ENCODE measurements at regions not wholly inside any gene's neighbourhood (a gene's known extent, or its start where the extent isn't known, plus 50 kb on each side); places are given as distances from the start of the nearest gene placed in this dataset.
"Not testable (repeated sequence)": the region's sequence is repeated elsewhere in the genome, so short reads cannot be mapped to it uniquely, and the experiment has no call there.

DNA sequence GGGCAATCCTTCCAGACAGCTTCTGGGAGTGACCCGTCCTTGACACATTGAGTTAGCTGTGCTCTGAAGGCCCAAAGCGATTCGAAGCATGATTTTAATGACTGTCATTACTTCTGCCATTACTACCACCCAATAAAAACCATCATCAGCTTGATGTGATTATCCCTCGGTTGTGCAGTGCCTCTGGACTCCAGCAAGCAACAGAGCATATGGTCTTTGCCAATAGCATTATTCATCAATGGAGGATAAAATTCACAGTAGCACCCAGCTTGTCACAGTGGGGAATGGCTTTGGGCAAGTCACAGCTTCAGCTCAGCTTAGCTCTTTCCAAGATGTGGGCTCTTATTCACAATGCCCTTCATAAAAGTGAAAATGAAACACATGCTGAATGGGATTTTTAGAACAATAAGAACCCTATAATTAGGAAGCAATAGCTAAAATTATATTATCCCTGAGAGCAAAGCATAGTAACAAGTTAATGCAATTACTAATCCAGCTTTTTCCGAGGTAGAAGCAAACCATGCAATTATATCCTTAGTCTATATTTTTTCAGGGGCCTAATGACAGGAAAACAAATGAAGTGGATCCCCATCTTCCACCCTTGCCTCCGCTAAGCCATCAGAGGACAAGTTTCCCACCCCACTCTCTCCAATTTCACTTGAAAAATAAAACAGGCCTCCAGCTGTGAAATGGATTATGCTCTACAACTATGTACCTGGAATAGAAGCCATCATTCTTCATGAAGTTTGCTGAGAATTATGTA lies 163.0 kb upstream of the EEA1 start:
- no peak overlapping the region for H3K27ac ChIP-seq (ENCODE audit: low read length)
- H3K4me3 ChIP-seq (ENCODE audit: low read length): no peak overlapping the region
- DNase-seq (ENCODE audit: low read depth, low spot score): no peak
- H3K9me3 ChIP-seq (ENCODE audit: control insufficient read depth, insufficient read depth, low read length): no peaks in the 10 kb centered on the region
- no peaks in the 10 kb centered on the region for H3K36me3 ChIP-seq (ENCODE audit: control insufficient read depth, insufficient read depth, low read length)
- no peaks in the 10 kb centered on the region for H3K27me3 ChIP-seq (ENCODE audit: control insufficient read depth, insufficient read depth, low read length)
- no CpG with 5 or more reads among the region's 6 CpGs for WGBS (ENCODE audit: insufficient coverage, insufficient read length)
- H3K4me1 ChIP-seq (ENCODE audit: control insufficient read depth, insufficient read depth, low read length): no peaks in the 10 kb centered on the region

DNA sequence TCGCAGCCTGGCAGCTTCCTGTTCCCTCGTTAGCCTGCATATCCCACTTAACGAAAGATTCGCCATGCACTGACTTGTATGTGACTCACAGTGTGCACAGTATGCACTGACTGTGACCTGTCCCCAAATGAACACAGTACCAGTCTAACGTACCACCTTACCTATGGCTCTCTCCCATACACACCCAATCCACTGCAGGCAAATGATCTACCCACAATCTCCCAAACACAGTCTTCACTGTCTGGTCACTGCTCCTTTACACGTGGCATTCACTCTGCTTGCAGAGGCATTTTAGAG lies 163.5 kb upstream of the EEA1 start:
- no peak overlapping the region for H3K27ac ChIP-seq (ENCODE audit: low read length)
- H3K4me1 ChIP-seq (ENCODE audit: control insufficient read depth, insufficient read depth, low read length): no peaks in the 10 kb centered on the region
- no CpG with 5 or more reads among the region's 6 CpGs for WGBS (ENCODE audit: insufficient coverage, insufficient read length)
- DNase-seq (ENCODE audit: low read depth, low spot score): no peak
- no peaks in the 10 kb centered on the region for H3K27me3 ChIP-seq (ENCODE audit: control insufficient read depth, insufficient read depth, low read length)
- no peaks in the 10 kb centered on the region for H3K36me3 ChIP-seq (ENCODE audit: control insufficient read depth, insufficient read depth, low read length)
- H3K9me3 ChIP-seq (ENCODE audit: control insufficient read depth, insufficient read depth, low read length): no peaks in the 10 kb centered on the region
- no peak overlapping the region for H3K4me3 ChIP-seq (ENCODE audit: low read length)

DNA sequence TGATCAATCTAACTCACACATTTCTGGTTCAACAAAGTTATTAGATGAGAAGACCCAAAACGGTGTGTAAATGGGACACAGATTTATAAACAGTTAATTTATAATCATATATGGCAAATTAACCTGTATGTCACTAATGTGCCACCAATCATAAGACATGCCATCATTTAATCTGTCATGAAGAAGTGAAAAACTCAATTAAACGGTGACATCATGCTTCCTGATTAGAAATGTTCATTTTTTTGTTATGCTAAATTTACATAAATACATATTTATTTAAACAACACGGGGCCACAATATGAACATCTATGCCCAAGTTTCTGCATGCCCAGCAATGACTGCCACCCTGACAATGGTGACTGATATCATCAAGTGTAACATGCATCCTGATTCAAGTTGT lies 164.1 kb upstream of the EEA1 start:
- no CpG with 5 or more reads among the region's 3 CpGs for WGBS (ENCODE audit: insufficient coverage, insufficient read length)
- no peaks in the 10 kb centered on the region for H3K27me3 ChIP-seq (ENCODE audit: control insufficient read depth, insufficient read depth, low read length)
- H3K27ac ChIP-seq (ENCODE audit: low read length): no peak overlapping the region
- no peak overlapping the region for H3K4me3 ChIP-seq (ENCODE audit: low read length)
- no peaks in the 10 kb centered on the region for H3K36me3 ChIP-seq (ENCODE audit: control insufficient read depth, insufficient read depth, low read length)
- no peak for DNase-seq (ENCODE audit: low read depth, low spot score)
- no peaks in the 10 kb centered on the region for H3K9me3 ChIP-seq (ENCODE audit: control insufficient read depth, insufficient read depth, low read length)
- H3K4me1 ChIP-seq (ENCODE audit: control insufficient read depth, insufficient read depth, low read length): no peaks in the 10 kb centered on the region

DNA sequence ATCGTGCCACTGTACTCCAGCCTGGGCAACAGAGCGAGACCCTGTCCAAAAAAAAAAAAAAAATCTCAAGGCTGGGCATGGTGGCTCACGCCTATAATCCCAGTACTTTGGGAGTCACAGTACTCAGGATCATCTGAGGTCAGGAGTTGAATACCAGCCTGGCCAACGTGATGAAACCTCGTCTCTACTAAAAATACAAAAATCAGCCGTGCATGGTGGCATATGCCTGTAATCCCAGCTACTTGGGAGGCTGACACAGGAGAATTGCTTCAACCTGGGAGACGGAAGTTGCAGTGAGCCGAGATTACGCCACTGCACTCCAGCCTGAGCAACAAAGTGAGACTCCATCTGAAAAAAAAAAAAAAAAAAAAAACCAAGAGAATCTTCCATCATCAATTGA lies 165.1 kb upstream of the EEA1 start:
- not testable (repeated sequence) for H3K36me3 ChIP-seq (ENCODE audit: control insufficient read depth, insufficient read depth, low read length); H3K4me3 ChIP-seq (ENCODE audit: low read length); H3K4me1 ChIP-seq (ENCODE audit: control insufficient read depth, insufficient read depth, low read length); H3K9me3 ChIP-seq (ENCODE audit: control insufficient read depth, insufficient read depth, low read length); DNase-seq (ENCODE audit: low read depth, low spot score); H3K27me3 ChIP-seq (ENCODE audit: control insufficient read depth, insufficient read depth, low read length); H3K27ac ChIP-seq (ENCODE audit: low read length)
- WGBS (ENCODE audit: insufficient coverage, insufficient read length): no CpG with 5 or more reads among the region's 9 CpGs

DNA sequence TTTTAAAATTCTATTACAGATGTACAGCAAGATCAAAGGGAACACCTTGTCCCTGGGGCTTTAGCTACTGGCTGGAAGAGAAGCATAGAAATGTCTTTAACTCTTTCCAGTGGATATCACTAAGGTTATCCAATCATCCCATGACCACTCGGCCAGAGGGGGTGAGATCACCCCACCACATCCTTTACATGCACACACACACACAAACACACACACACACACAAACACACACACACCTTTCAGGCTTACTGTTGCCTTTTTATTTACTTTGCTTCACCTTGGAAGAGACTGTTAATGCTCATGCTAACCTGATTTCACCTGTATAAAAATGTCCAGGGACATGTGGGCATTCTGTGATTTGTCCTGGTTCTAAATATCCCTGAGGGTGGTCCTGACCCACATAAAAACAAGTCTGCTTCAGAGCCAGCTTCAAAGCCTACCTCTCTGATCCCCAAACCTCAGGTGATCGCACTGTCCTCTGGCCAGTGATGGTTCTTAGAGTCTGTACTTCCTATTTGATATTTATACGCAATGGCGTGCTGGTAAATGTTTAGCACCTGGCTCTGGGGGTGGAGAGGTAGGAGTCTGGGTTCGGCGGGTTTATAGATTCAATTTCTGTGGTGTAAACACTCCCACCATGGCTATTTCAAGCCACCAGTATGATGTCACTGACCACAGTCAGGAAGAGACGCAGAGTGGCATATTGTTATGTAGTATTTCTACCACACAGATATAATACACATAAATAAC lies 166.1 kb upstream of the EEA1 start:
- Histone ChIP-seq H3K4me1 (ENCODE audit: control insufficient read depth, insufficient read depth, low read length) (no peaks in the 10 kb centered on the region), H3K4me3 (ENCODE audit: low read length) (no peak overlapping the region), H3K36me3 (ENCODE audit: control insufficient read depth, insufficient read depth, low read length) (no peaks in the 10 kb centered on the region), H3K27ac (ENCODE audit: low read length) (no peak overlapping the region), H3K9me3 (ENCODE audit: control insufficient read depth, insufficient read depth, low read length) (no peaks in the 10 kb centered on the region), H3K27me3 (ENCODE audit: control insufficient read depth, insufficient read depth, low read length) (no peaks in the 10 kb centered on the region)
- no CpG with 5 or more reads among the region's 7 CpGs for WGBS (ENCODE audit: insufficient coverage, insufficient read length)
- no peak for DNase-seq (ENCODE audit: low read depth, low spot score)

DNA sequence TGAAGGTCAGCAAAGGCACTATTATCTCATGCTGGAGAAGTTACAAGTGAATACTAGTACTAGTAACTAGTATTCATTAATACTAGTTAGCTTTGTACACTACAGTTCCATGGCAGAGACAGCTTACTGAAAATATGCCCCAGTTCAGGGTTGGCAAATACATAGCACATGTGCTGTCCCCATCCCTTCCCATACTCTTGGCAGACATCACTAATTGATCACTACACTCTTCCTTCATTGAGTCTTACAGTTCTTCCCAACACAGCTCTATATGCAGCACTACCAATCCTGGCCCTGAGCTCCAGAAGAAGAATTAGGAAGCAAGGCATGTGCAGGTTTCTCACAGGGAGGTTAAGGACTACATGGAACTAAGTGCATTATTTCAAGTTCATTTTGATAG lies 168.3 kb upstream of the EEA1 start:
- H3K27me3 ChIP-seq (ENCODE audit: control insufficient read depth, insufficient read depth, low read length): no peaks in the 10 kb centered on the region
- no peak overlapping the region for H3K27ac ChIP-seq (ENCODE audit: low read length)
- no peaks in the 10 kb centered on the region for H3K4me1 ChIP-seq (ENCODE audit: control insufficient read depth, insufficient read depth, low read length)
- DNase-seq (ENCODE audit: low read depth, low spot score): no peak
- H3K4me3 ChIP-seq (ENCODE audit: low read length): no peak overlapping the region
- no peaks in the 10 kb centered on the region; the same call in 1 of the 2 replicates for H3K9me3 ChIP-seq (ENCODE audit: control insufficient read depth, insufficient read depth, low read length)
- H3K36me3 ChIP-seq (ENCODE audit: control insufficient read depth, insufficient read depth, low read length): no peaks in the 10 kb centered on the region

DNA sequence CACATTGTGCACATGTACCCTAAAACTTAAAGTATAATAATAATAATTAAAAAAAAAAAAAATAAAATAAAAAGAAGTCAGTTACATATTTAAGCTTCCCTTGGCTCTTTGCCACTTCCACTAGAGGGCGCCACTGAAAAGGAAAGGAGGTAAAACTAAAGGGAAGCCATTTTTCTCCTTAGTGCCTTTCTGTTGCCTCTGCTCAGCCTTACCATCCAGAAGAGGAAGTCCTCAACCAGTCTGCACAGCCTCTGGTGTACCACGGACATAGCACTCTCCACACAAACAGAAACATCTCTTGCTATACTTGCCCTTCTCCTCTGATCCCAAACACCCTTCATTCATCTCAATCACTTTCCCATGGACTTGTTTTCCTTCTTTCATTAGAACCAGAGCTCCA lies 169.0 kb upstream of the EEA1 start:
- Histone ChIP-seq H3K4me3 (ENCODE audit: low read length) (no peak overlapping the region), H3K36me3 (ENCODE audit: control insufficient read depth, insufficient read depth, low read length) (no peaks in the 10 kb centered on the region), H3K27me3 (ENCODE audit: control insufficient read depth, insufficient read depth, low read length) (no peaks in the 10 kb centered on the region), H3K27ac (ENCODE audit: low read length) (no peak overlapping the region), H3K9me3 (ENCODE audit: control insufficient read depth, insufficient read depth, low read length) (no peaks in the 10 kb centered on the region; the same call in 1 of the 2 replicates), H3K4me1 (ENCODE audit: control insufficient read depth, insufficient read depth, low read length) (no peaks in the 10 kb centered on the region)
- no peak for DNase-seq (ENCODE audit: low read depth, low spot score)
- WGBS (ENCODE audit: insufficient coverage, insufficient read length): no CpG with 5 or more reads among the region's 2 CpGs

DNA sequence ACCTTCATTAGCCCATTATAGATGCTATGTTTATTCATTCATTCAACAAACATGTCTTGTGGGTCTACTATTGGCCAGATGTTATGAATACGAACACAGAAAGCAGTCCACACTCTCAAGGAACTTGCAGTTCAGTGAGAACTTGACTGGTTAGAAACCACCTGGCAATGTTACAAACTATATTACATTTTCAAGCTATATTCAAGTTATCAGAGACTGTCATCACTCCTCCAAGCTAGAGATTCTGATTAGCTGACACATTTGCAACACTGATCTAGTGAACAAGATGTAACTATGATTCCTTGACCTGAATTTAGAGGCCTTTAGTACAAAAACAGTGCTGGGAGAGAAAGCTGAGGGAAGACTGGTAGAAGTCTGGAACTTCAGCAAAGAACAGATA lies 170.7 kb upstream of the EEA1 start:
- Histone ChIP-seq H3K27me3 (ENCODE audit: control insufficient read depth, insufficient read depth, low read length) (no peaks in the 10 kb centered on the region), H3K27ac (ENCODE audit: low read length) (no peak overlapping the region), H3K9me3 (ENCODE audit: control insufficient read depth, insufficient read depth, low read length) (no peaks in the 10 kb centered on the region; the same call in 1 of the 2 replicates), H3K36me3 (ENCODE audit: control insufficient read depth, insufficient read depth, low read length) (no peaks in the 10 kb centered on the region), H3K4me1 (ENCODE audit: control insufficient read depth, insufficient read depth, low read length) (no peaks in the 10 kb centered on the region), H3K4me3 (ENCODE audit: low read length) (no peak overlapping the region)
- no peak for DNase-seq (ENCODE audit: low read depth, low spot score)
- no CpG with 5 or more reads among the region's 1 CpG for WGBS (ENCODE audit: insufficient coverage, insufficient read length)

DNA sequence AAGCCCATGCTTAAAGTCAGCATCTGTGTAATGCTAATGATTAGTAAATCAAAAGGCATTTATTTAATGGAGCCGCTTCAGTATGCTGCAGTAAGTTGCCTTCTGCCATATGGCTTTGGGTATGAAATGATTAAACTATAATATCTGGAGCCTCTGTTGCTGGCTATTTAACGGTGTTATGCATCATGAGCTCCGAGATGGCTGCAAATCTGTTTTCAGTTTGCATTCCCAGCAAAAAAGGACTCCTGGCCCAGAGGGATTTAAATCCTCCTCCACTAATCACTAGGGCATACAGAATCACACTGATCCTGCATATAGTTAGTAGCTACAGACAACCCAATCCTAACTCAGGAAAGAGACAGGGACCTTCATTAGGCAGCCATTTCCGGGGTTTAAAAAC lies 171.5 kb upstream of the EEA1 start:
- no CpG with 5 or more reads among the region's 4 CpGs for WGBS (ENCODE audit: insufficient coverage, insufficient read length)
- no peak for DNase-seq (ENCODE audit: low read depth, low spot score)

DNA sequence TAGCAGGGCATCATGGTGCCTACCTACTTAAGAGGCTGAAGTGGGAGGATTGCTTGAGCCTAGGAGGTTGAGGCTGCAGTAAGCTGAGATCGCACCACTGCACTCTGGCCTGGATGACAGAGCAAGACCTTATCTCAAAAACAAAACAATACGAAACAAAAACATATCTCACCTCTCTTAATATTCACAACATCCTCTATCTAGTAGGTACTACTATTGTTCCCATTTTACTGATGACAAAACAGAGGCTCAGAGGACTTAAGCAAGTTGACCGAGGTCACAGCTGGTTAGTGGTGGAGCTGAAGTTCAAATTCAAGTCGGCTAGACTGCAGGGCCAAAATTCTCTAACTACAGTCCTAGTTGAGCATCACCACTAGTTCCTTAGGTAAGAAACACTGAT lies 172.3 kb upstream of the EEA1 start:
- H3K4me1 ChIP-seq (ENCODE audit: control insufficient read depth, insufficient read depth, low read length): no peaks in the 10 kb centered on the region
- H3K4me3 ChIP-seq (ENCODE audit: low read length): no peak overlapping the region
- H3K27me3 ChIP-seq (ENCODE audit: control insufficient read depth, insufficient read depth, low read length): no peaks in the 10 kb centered on the region
- no peaks in the 10 kb centered on the region; the same call in 1 of the 2 replicates for H3K9me3 ChIP-seq (ENCODE audit: control insufficient read depth, insufficient read depth, low read length)
- 100% methylated on average over 1 of the region's 4 CpGs for WGBS (ENCODE audit: insufficient coverage, insufficient read length)
- H3K27ac ChIP-seq (ENCODE audit: low read length): no peak overlapping the region
- DNase-seq (ENCODE audit: low read depth, low spot score): no peak
- no peaks in the 10 kb centered on the region for H3K36me3 ChIP-seq (ENCODE audit: control insufficient read depth, insufficient read depth, low read length)

More for the DNA sequence above, 171.5 kb upstream of the EEA1 start:
- H3K4me1 ChIP-seq (ENCODE audit: control insufficient read depth, insufficient read depth, low read length): no peaks in the 10 kb centered on the region
- H3K27me3 ChIP-seq (ENCODE audit: control insufficient read depth, insufficient read depth, low read length): no peaks in the 10 kb centered on the region
- H3K4me3 ChIP-seq (ENCODE audit: low read length): no peak overlapping the region
- no peaks in the 10 kb centered on the region; the same call in 1 of the 2 replicates for H3K9me3 ChIP-seq (ENCODE audit: control insufficient read depth, insufficient read depth, low read length)
- H3K36me3 ChIP-seq (ENCODE audit: control insufficient read depth, insufficient read depth, low read length): no peaks in the 10 kb centered on the region
- H3K27ac ChIP-seq (ENCODE audit: low read length): no peak overlapping the region

DNA sequence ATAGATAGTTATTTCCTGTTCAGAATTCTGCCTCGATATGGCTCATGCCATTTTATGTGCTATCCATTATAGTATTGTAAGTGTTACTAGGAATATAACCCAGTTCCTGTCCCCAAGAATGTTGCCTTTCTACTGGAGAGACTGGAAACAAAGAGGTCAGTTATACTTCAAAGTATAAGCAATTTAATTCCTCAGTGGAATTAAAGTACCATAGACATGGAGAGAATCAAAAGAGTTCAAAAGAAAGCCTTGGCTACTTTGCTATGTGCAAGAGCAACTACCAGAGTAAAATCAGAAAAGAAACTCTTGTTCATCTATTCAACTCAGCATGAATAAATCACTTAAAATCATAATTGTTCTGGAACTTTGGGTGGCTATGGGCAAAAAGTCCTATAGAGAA lies 173.2 kb upstream of the EEA1 start:
- Histone ChIP-seq H3K4me1 (ENCODE audit: control insufficient read depth, insufficient read depth, low read length) (no peaks in the 10 kb centered on the region), H3K9me3 (ENCODE audit: control insufficient read depth, insufficient read depth, low read length) (no peaks in the 10 kb centered on the region; the same call in 1 of the 2 replicates), H3K4me3 (ENCODE audit: low read length) (no peak overlapping the region), H3K27ac (ENCODE audit: low read length) (no peak overlapping the region), H3K36me3 (ENCODE audit: control insufficient read depth, insufficient read depth, low read length) (no peaks in the 10 kb centered on the region), H3K27me3 (ENCODE audit: control insufficient read depth, insufficient read depth, low read length) (no peaks in the 10 kb centered on the region)
- no CpG with 5 or more reads among the region's 1 CpG for WGBS (ENCODE audit: insufficient coverage, insufficient read length)
- no peak for DNase-seq (ENCODE audit: low read depth, low spot score)

Measured in iPS DF 6.9 (cell line).